Activated CD4-positive, alpha-beta T cell treated with anti-CD3 and anti-CD28 coated beads, Interleukin-2, amount 10 ng/mL, durations not matched to agents 24 days and 14 days (primary cell): ENCODE measurements at regions not wholly inside any gene's neighbourhood (a gene's known extent, or its start where the extent isn't known, plus 50 kb on each side); places are given as distances from the start of the nearest gene placed in this dataset.
"Not testable (repeated sequence)": the region's sequence is repeated elsewhere in the genome, so short reads cannot be mapped to it uniquely, and the experiment has no call there.

Experiments used
- DNase-seq: peaks from one replicate; pipeline ENCODE4 v3.0.0; 2022
- H3K27ac Mint-ChIP-seq: one replicate; pipeline ENCODE4 v1.8.0; 2022; ENCODE audit warnings: mild to moderate bottlenecking, mixed read lengths
- H3K27me3 Mint-ChIP-seq: one replicate; pipeline ENCODE4 v1.8.0; 2022; ENCODE audit warnings: mixed read lengths
- H3K36me3 Mint-ChIP-seq: one replicate; pipeline ENCODE4 v1.8.0; 2022; ENCODE audit warnings: low read depth, mild to moderate bottlenecking, mixed read lengths
- H3K4me1 Mint-ChIP-seq: one replicate; pipeline ENCODE4 v1.8.0; 2021; ENCODE audit warnings: mixed read lengths
- H3K4me3 Mint-ChIP-seq: one replicate; pipeline ENCODE4 v1.8.0; 2022; ENCODE audit warnings: mild to moderate bottlenecking, moderate library complexity, mixed read lengths
- H3K9me3 Mint-ChIP-seq: one replicate; pipeline ENCODE4 v1.8.0; 2021; ENCODE audit warnings: mixed read lengths
- intact Hi-C: fragments of 100-400 bp; cut with micrococcal nuclease; formaldehyde crosslinking; loops from one replicate; pipeline ENCODE4 v1.15.1; 2023

- Mint-ChIP-seq H3K27ac (no peak overlapping the region), H3K36me3 (no peaks in the 10 kb centered on the region), H3K4me1 (no peaks in the 10 kb centered on the region), H3K9me3 (no peaks in the 10 kb centered on the region), H3K4me3 (no peak overlapping the region), H3K27me3 (no peaks in the 10 kb centered on the region)
- DNase-seq = no peak
- intact Hi-C loops = loop anchor here (10.0 kb wide), 1 partner anchor 356 kb away; no protein-coding TSS in a partner anchor
Observed at GRCh38 chr1:219560856-219561255, 52.0 kb downstream of the ZC3H11B start.

DNA sequence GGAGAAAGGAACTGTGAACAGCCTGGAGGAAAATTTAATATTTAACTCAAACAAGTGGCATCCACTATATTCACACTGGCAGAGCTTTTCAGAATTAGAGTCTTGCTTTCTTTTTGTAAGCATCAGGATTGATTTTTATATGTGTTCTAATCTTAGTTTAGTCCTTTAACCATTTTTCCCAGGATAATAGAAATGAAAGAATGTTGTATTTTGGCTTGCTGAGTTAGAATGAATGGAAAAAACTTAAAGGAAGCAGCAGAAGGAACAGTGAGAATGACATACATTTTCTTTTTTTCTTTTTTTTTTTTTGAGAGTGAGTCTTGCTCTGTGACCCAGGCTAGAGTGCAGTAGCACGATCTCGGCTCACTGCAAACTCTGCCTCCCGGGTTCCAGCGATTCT is 53.0 kb downstream of the ZC3H11B start:
- Mint-ChIP-seq H3K9me3 (no peaks in the 10 kb centered on the region), H3K27me3 (no peaks in the 10 kb centered on the region), H3K4me3 (no peak overlapping the region), H3K4me1 (no peaks in the 10 kb centered on the region), H3K36me3 (no peaks in the 10 kb centered on the region), H3K27ac (no peak overlapping the region)
- intact Hi-C loops = loop anchor here (10.0 kb wide), 1 partner anchor 355 kb away; no protein-coding TSS in a partner anchor
- no peak for DNase-seq

GRCh38 chr1:219555806-219556205 is 57.1 kb downstream of the ZC3H11B start:
- no peaks in the 10 kb centered on the region for H3K4me1 Mint-ChIP-seq
- DNase-seq = no peak
- H3K27ac Mint-ChIP-seq = no peak overlapping the region
- H3K4me3 Mint-ChIP-seq = no peak overlapping the region
- intact Hi-C loops = no loop called here
- H3K9me3 Mint-ChIP-seq = no peaks in the 10 kb centered on the region
- H3K36me3 Mint-ChIP-seq = no peaks in the 10 kb centered on the region
- H3K27me3 Mint-ChIP-seq = no peaks in the 10 kb centered on the region

DNA sequence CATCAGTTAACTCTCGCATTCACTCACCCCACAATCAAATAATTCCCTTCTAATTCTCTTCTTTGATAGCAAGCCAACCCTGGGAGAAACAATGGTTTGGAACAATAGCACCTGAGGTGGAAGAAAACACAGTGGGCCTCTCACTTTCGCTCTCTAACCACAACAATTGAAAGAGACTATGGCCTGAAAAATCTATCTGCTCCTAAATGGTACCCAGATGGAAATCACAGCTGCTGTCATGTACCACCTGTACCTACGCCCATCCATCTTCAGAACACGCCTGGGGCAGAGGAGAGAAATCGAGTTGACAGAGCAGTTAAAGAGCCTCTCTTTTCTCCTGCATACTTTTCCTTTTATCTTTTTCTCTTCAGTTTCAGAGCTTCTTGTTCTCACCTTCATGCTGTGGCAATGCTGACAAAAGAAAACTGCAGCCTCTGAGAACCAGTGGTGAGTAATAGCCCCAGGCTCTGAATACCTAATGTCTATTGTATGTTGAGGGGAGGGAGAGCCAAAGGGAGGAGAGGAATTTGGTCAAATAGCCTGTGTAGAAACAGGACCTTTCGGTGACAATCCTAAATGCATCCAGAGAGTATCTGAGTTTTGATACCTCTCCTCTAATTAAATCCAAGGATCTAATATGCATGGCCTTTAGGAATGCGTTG is 57.7 kb downstream of the ZC3H11B start:
- no peaks in the 10 kb centered on the region for H3K4me1 Mint-ChIP-seq
- no peak for DNase-seq
- H3K27me3 Mint-ChIP-seq = no peaks in the 10 kb centered on the region
- H3K36me3 Mint-ChIP-seq = no peaks in the 10 kb centered on the region
- H3K9me3 Mint-ChIP-seq = no peaks in the 10 kb centered on the region
- no peak overlapping the region for H3K27ac Mint-ChIP-seq
- intact Hi-C loops = no loop called here
- no peak overlapping the region for H3K4me3 Mint-ChIP-seq

- Mint-ChIP-seq H3K9me3 (no peaks in the 10 kb centered on the region), H3K4me3 (no peak overlapping the region), H3K27me3 (no peaks in the 10 kb centered on the region), H3K36me3 (no peaks in the 10 kb centered on the region), H3K4me1 (no peaks in the 10 kb centered on the region), H3K27ac (no peak overlapping the region)
- intact Hi-C loops = no loop called here
- no peak for DNase-seq
Observed at GRCh38 chr1:219553934-219554502, 58.9 kb downstream of the ZC3H11B start.

- no peaks in the 10 kb centered on the region for H3K36me3 Mint-ChIP-seq
- H3K27ac Mint-ChIP-seq = no peak overlapping the region
Observed at GRCh38 chr1:219550201-219550600, 62.7 kb downstream of the ZC3H11B start.

GRCh38 chr1:219549215-219549614 is 63.7 kb downstream of the ZC3H11B start:
- H3K36me3 Mint-ChIP-seq = no peaks in the 10 kb centered on the region
- H3K9me3 Mint-ChIP-seq = peaks cover 4% of the 10 kb centered on the region
- no peak overlapping the region for H3K4me3 Mint-ChIP-seq
- no peaks in the 10 kb centered on the region for H3K4me1 Mint-ChIP-seq
- DNase-seq = no peak
- intact Hi-C loops = no loop called here
- H3K27me3 Mint-ChIP-seq = no peaks in the 10 kb centered on the region
- no peak overlapping the region for H3K27ac Mint-ChIP-seq

More at GRCh38 chr1:219550201-219550600, 62.7 kb downstream of the ZC3H11B start:
- Mint-ChIP-seq H3K9me3 (no peaks in the 10 kb centered on the region), H3K4me3 (no peak overlapping the region), H3K4me1 (no peaks in the 10 kb centered on the region), H3K27me3 (no peaks in the 10 kb centered on the region)
- DNase-seq = no peak
- intact Hi-C loops = no loop called here

GRCh38 chr1:219548386-219548785 is 64.5 kb downstream of the ZC3H11B start:
- no peak for DNase-seq
- H3K36me3 Mint-ChIP-seq = no peaks in the 10 kb centered on the region
- H3K27ac Mint-ChIP-seq = no peak overlapping the region
- H3K4me1 Mint-ChIP-seq = no peaks in the 10 kb centered on the region
- H3K9me3 Mint-ChIP-seq = peaks cover 4% of the 10 kb centered on the region
- intact Hi-C loops = no loop called here
- H3K4me3 Mint-ChIP-seq = no peak overlapping the region
- no peaks in the 10 kb centered on the region for H3K27me3 Mint-ChIP-seq

- H3K4me3 Mint-ChIP-seq, H3K27ac Mint-ChIP-seq, H3K4me1 Mint-ChIP-seq, H3K36me3 Mint-ChIP-seq, DNase-seq, H3K27me3 Mint-ChIP-seq, intact Hi-C loops, H3K9me3 Mint-ChIP-seq: not testable (repeated sequence)
Observed at GRCh38 chr1:219545756-219546155, 67.1 kb downstream of the ZC3H11B start.

DNA sequence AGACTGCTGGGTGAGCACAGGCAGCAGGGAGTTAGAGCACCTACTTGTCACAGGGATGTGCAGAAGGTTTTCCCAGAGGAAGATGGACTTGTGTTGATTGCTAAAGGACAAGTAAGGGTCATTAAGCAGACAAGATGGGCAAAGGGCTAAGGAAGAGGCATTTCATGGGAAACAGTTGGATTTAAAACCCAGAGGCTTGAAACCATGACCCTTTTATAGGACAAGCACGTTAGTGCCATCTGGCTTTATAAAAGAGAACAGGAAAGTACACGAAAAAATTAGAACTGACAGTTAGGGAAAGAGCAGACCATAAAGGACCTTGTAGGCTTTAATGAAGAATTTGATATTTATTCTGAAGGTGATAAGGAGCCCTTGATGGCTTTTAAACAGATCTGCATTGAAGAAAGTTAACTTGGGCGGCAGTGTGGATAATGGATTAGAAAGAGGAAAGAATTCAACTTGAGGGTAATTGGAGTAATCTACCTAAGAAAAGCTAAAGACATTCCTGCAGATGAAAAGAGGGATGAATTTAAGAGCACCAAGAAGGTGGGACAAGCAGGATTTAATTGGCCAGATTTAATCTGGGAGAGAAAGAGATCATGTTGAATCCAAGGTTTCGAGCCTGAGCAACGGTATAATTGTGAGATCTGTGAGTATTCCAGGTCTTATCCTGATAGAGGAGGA is 68.6 kb downstream of the ZC3H11B start:
- H3K27me3 Mint-ChIP-seq = no peaks in the 10 kb centered on the region
- H3K9me3 Mint-ChIP-seq = peaks cover 4% of the 10 kb centered on the region
- intact Hi-C loops = no loop called here
- H3K36me3 Mint-ChIP-seq = no peaks in the 10 kb centered on the region
- no peak overlapping the region for H3K27ac Mint-ChIP-seq
- H3K4me3 Mint-ChIP-seq = no peak overlapping the region
- H3K4me1 Mint-ChIP-seq = no peaks in the 10 kb centered on the region
- no peak for DNase-seq

GRCh38 chr1:219542828-219543518 is 69.9 kb downstream of the ZC3H11B start:
- DNase-seq = no peak
- peaks cover 4% of the 10 kb centered on the region for H3K9me3 Mint-ChIP-seq
- H3K4me1 Mint-ChIP-seq = no peaks in the 10 kb centered on the region
- no peaks in the 10 kb centered on the region for H3K36me3 Mint-ChIP-seq
- no peak overlapping the region for H3K4me3 Mint-ChIP-seq
- H3K27me3 Mint-ChIP-seq = no peaks in the 10 kb centered on the region
- intact Hi-C loops = no loop called here
- no peak overlapping the region for H3K27ac Mint-ChIP-seq

GRCh38 chr1:219541946-219542345 is 71.0 kb downstream of the ZC3H11B start:
- H3K27me3 Mint-ChIP-seq = no peaks in the 10 kb centered on the region
- DNase-seq = no peak
- H3K9me3 Mint-ChIP-seq = peaks cover 4% of the 10 kb centered on the region
- H3K27ac Mint-ChIP-seq = no peak overlapping the region
- H3K36me3 Mint-ChIP-seq = no peaks in the 10 kb centered on the region
- intact Hi-C loops = no loop called here
- no peak overlapping the region for H3K4me3 Mint-ChIP-seq
- H3K4me1 Mint-ChIP-seq = no peaks in the 10 kb centered on the region

- no peaks in the 10 kb centered on the region for H3K4me1 Mint-ChIP-seq
- H3K4me3 Mint-ChIP-seq = no peak overlapping the region
- no peaks in the 10 kb centered on the region for H3K36me3 Mint-ChIP-seq
- no peak for DNase-seq
- H3K27ac Mint-ChIP-seq = no peak overlapping the region
- intact Hi-C loops = no loop called here
- peaks cover 4% of the 10 kb centered on the region for H3K9me3 Mint-ChIP-seq
- H3K27me3 Mint-ChIP-seq = no peaks in the 10 kb centered on the region
Observed at GRCh38 chr1:219539645-219540254, 73.2 kb downstream of the ZC3H11B start.

DNA sequence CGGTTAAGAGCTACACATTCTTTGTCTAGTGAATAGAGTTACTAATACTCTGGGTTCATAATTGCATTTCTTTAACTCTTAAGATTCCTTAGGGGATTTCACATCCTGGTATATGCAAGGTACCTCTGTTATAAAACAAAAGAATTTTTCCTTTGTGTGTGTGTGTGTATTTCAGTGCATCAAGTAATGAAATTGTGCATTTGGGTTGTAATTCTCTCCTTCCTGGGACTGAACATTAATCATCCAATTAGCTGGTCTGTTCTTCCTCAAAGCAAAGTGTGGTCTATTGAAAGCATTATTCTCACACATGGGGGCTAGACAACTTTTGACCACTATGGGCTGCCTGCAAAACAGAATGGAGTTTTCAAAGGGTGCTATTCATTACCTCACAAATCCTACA is 74.0 kb downstream of the ZC3H11B start:
- H3K36me3 Mint-ChIP-seq = no peaks in the 10 kb centered on the region
- DNase-seq = no peak
- intact Hi-C loops = no loop called here
- H3K4me3 Mint-ChIP-seq = no peak overlapping the region
- H3K4me1 Mint-ChIP-seq = no peaks in the 10 kb centered on the region
- H3K27ac Mint-ChIP-seq = no peak overlapping the region
- H3K9me3 Mint-ChIP-seq = no peaks in the 10 kb centered on the region
- H3K27me3 Mint-ChIP-seq = no peaks in the 10 kb centered on the region
